ENCODE measurements at regions not wholly inside any gene's neighbourhood (a gene's known extent, or its start where the extent isn't known, plus 50 kb on each side); places are given as distances from the start of the nearest gene placed in this dataset.

- CTCF ChIA-PET, result interaction anchor here (0.7 kb wide), 1 partner anchor 8 kb away, joined by 3 read pairs; no protein-coding TSS in a partner anchor
Observed at GRCh38 chr11:32331792-32332191, 103.5 kb downstream of the WT1 start.

GRCh38 chr11:32332990-32333319, 102.4 kb downstream of the WT1 start:
- H3K36me3 ChIP-seq (ENCODE audit: control insufficient read depth in 2 of 2, insufficient read depth in 1 of 2, low read length in 2 of 2), result no peaks in the 10 kb centered on the region
- H3K9me3 ChIP-seq (ENCODE audit: control insufficient read depth, insufficient read depth, low read depth, low read length), result no peaks in the 10 kb centered on the region
- no peaks in the 10 kb centered on the region for H3K4me1 ChIP-seq (ENCODE audit: control insufficient read depth, insufficient read depth, low read length)
- CTCF ChIA-PET, result interaction anchor here (0.6 to 0.7 kb wide), 2 partner anchors 223 to 364 kb away, joined by 3 read pairs; no protein-coding TSS in a partner anchor
- no peak overlapping the region for H3K27ac ChIP-seq (ENCODE audit: extremely low read depth, low read depth, low read length)
- no peak for TF ChIP-seq ZNF76 (tag by site-specific recombination; IDR thresholded peaks at IDR 0.05; ENCODE audit: borderline replicate concordance, low read depth)
- no peak for TF ChIP-seq SCRT1 (tag by site-specific recombination; IDR thresholded peaks at IDR 0.05; ENCODE audit: borderline replicate concordance)
- TF ChIP-seq ZNF23 (tag by site-specific recombination; IDR thresholded peaks at IDR 0.05; ENCODE audit: borderline replicate concordance), result no peak
- TF ChIP-seq ZFP41 (tag by site-specific recombination; IDR thresholded peaks at IDR 0.05; ENCODE audit: borderline replicate concordance), result no peak
- TF ChIP-seq ZNF785 (tag by site-specific recombination; IDR thresholded peaks at IDR 0.05), result no peak
- TF ChIP-seq PBX3 (CRISPR knock-in tag; IDR thresholded peaks at IDR 0.05), result no peak
- TF ChIP-seq ZNF48 (tag by site-specific recombination; IDR thresholded peaks at IDR 0.05), result no peak
- no peak for TF ChIP-seq ZNF2 (tag by site-specific recombination; IDR thresholded peaks at IDR 0.05)
- POLR2A ChIA-PET, result no interaction called here
- H3K4me3 ChIP-seq (ENCODE audit: low read depth, low read length), result no peak overlapping the region

More at GRCh38 chr11:32331792-32332191, 103.5 kb downstream of the WT1 start:
- no peaks in the 10 kb centered on the region for H3K9me3 ChIP-seq (ENCODE audit: control insufficient read depth, insufficient read depth, low read depth, low read length)
- no peaks in the 10 kb centered on the region for H3K36me3 ChIP-seq (ENCODE audit: control insufficient read depth in 2 of 2, insufficient read depth in 1 of 2, low read length in 2 of 2)
- no peaks in the 10 kb centered on the region for H3K4me1 ChIP-seq (ENCODE audit: control insufficient read depth, insufficient read depth, low read length)
- POLR2A ChIA-PET, result no interaction called here
- no peak for TF ChIP-seq ZNF610 (tag by site-specific recombination; IDR thresholded peaks at IDR 0.05; ENCODE audit: borderline replicate concordance)
- no peak overlapping the region for H3K27ac ChIP-seq (ENCODE audit: extremely low read depth, low read depth, low read length)
- no peak overlapping the region for H3K4me3 ChIP-seq (ENCODE audit: low read depth, low read length)

- ChIA-PET CTCF (interaction anchor here (0.6 to 0.7 kb wide), 2 partner anchors 222 to 364 kb away, joined by 3 read pairs; no protein-coding TSS in a partner anchor), POLR2A (no interaction called here)
- Histone ChIP-seq H3K36me3 (ENCODE audit: control insufficient read depth in 2 of 2, insufficient read depth in 1 of 2, low read length in 2 of 2) (no peaks in the 10 kb centered on the region), H3K4me3 (ENCODE audit: low read depth, low read length) (no peak overlapping the region), H3K9me3 (ENCODE audit: control insufficient read depth, insufficient read depth, low read depth, low read length) (no peaks in the 10 kb centered on the region), H3K4me1 (ENCODE audit: control insufficient read depth, insufficient read depth, low read length) (no peaks in the 10 kb centered on the region), H3K27ac (ENCODE audit: extremely low read depth, low read depth, low read length) (no peak overlapping the region)
- TF ChIP-seq ZNF10 (tag by site-specific recombination; IDR thresholded peaks at IDR 0.05), result no peak
- no peak for TF ChIP-seq ZNF585B (tag by site-specific recombination; IDR thresholded peaks at IDR 0.05)
- TF ChIP-seq SP7 (tag by site-specific recombination; IDR thresholded peaks at IDR 0.05), result no peak
- no peak for TF ChIP-seq ZBTB48 (tag by site-specific recombination; IDR thresholded peaks at IDR 0.05)
- no peak for TF ChIP-seq ZNF174 (tag by site-specific recombination; IDR thresholded peaks at IDR 0.05)
- TF ChIP-seq ZSCAN30 (tag by site-specific recombination; IDR thresholded peaks at IDR 0.05), result no peak
- no peak for TF ChIP-seq ZBTB11 (tag by site-specific recombination; conservative IDR thresholded peaks at IDR 0.05; ENCODE audit: low read depth)
- no peak for TF ChIP-seq HOXC10 (CRISPR knock-in tag; IDR thresholded peaks at IDR 0.05)
- TF ChIP-seq ZNF239 (tag by site-specific recombination; IDR thresholded peaks at IDR 0.05), result no peak
- no peak for TF ChIP-seq ZNF621 (tag by site-specific recombination; IDR thresholded peaks at IDR 0.05)
- no peak for TF ChIP-seq ZNF148 (tag by site-specific recombination; IDR thresholded peaks at IDR 0.05; ENCODE audit: borderline replicate concordance)
- no peak for TF ChIP-seq MEIS1 (CRISPR knock-in tag; IDR thresholded peaks at IDR 0.05; ENCODE audit: borderline replicate concordance)
- TF ChIP-seq OVOL3 (tag by site-specific recombination; IDR thresholded peaks at IDR 0.05), result no peak
- no peak for TF ChIP-seq ZSCAN18 (tag by site-specific recombination; IDR thresholded peaks at IDR 0.05)
- no peak for TF ChIP-seq KLF1 (tag by site-specific recombination; IDR thresholded peaks at IDR 0.05)
Observed at GRCh38 chr11:32333320-32333991, 101.9 kb downstream of the WT1 start.

All from HEK293 (cell line).